Activated CD4-positive, alpha-beta T cell treated with anti-CD3 and anti-CD28 coated beads for 1 hour (primary cell): ENCODE measurements at regions not wholly inside any gene's neighbourhood (a gene's known extent, or its start where the extent isn't known, plus 50 kb on each side); places are given as distances from the start of the nearest gene placed in this dataset.
"Not testable (repeated sequence)": the region's sequence is repeated elsewhere in the genome, so short reads cannot be mapped to it uniquely, and the experiment has no call there.

Experiments used
- DNase-seq: peaks from one replicate; pipeline ENCODE4 v3.0.0-alpha.2; 2020

DNA sequence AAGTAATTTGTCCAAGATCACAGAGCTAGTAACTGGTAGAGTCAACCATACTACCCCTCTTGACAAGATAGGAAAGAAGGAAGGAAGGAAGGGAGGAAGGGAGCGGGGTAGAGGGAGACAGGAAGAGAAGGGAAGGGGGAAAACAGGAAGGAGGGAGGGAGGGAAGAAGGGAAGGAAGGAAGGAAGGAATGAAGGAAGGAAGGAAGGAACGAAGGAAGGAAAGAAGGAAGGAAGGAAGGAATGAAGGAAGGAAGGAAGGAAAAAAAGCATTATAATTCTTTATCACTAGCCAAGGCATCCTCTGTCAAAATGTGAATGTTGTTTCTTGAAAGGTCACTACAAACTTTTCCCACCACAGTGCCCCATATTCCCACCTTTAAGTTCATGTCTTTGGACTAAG lies 223.6 kb downstream of the SHQ1 start:
- DNase-seq: no peak

- no peak for DNase-seq
Observed at GRCh38 chr3:72618739-72619138, 229.5 kb downstream of the SHQ1 start.

DNA sequence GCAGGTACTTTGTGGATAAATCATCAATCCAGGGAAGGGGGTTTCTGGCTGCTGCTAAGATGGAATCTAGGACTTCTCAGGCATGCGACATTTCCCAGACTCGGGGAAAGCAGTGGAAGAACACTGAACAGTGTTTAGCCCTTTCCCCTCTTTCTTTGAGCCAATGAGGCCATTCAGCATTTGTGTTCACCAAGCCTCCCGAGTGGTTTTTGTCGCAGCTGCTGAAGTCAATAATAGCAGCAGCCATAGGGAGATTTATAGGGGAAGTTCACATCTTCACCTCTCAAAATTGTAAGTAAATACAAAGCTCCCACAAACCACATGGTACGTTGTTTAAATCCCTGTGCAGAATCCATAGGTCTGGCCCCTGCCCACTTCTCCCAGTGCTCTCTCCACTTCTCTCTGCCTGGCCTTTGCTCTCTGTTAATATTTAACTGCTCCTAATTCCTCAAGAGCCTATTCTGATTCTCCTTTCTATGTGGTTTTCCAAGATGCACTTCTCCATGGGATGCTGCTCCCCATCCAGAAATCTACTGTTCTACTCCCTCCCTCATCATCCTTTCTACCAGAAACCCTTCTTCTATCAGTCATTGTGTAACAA lies 230.7 kb downstream of the SHQ1 start:
- no peak for DNase-seq

GRCh38 chr3:72615776-72616175 lies 232.5 kb downstream of the SHQ1 start:
- no peak for DNase-seq

GRCh38 chr3:72615182-72615581 lies 233.1 kb downstream of the SHQ1 start:
- DNase-seq: no peak

- no peak for DNase-seq
Observed at GRCh38 chr3:72614394-72615074, 233.7 kb downstream of the SHQ1 start.

GRCh38 chr3:72613871-72614270 lies 234.4 kb downstream of the SHQ1 start:
- DNase-seq: no peak

DNA sequence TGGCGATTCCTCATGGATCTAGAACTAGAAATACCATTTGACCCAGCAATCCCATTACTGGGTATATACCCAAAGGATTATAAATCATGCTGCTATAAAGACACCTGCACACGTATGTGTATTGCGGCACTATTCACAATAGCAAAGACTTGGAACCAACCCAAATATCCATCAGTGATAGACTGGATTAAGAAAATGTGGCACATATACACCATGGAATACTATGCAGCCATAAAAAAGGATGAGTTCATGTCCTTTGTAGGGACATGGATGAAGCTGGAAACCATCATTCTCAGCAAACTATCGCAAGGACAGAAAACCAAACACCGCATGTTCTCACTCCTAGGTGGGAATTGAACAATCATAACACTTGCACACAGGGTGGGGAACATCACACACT lies 239.1 kb downstream of the SHQ1 start:
- not testable (repeated sequence) for DNase-seq

DNA sequence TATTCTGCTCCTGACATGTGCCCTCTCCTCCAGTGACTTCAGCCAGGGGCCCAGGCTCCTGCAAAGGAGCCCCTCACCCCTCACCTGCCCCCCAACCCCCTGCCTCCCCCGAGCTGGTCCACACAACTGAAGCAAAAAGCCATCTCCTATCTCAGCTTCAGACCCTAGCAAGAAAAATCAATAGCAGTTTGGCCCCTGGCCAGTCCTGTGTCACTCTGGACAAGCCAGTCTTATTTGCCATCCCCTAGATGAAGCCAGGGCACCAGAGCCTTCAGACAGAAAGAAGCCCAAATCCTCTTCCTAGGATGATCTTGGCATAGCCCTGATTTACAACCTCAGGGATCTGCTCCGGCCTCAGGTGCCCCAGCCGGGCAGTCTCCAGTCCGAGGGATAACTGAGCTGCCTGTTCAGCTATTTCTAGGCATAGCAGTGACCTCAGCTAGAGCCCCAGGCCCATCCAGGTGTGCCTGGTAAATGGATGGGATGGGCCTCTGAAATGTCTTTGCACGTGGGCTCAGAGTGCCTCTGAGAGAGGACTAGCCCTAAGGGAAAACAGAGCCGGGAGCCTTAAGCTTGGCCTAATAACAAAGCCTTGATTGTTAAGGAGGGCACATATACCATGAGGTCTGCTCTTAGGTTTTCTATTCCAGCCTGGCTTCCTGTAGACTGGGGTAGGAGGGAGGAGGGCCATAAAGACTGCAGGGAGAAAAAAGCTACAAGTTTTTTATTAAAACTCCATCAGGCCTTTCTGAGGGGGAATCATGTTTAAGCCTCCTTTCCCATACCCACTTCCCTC lies 242.0 kb downstream of the SHQ1 start:
- DNase-seq: no peak

- no peak for DNase-seq
Observed at GRCh38 chr3:72604328-72604727, 243.9 kb downstream of the SHQ1 start.

- no peak for DNase-seq
Observed at GRCh38 chr3:72601983-72602750, 246.1 kb downstream of the SHQ1 start.

DNA sequence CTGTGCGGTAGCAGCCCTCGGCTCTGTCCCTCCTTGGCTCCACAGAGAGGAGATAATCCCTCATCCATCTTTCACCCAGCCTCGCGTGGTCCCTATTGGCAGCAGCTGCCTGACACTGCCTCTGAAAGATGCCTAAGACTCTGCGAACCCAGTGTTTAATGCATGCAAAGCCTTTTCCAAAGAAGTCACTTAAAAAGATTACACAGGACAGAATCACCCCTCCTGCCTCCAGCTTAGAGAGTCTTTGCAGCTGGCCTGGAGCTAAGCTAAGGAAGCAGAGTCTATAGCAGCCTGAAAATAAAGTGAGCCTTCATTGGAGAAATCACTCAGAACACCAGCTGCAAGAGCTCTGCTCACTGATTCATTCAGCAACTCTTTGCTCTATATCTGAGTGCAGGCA lies 247.2 kb downstream of the SHQ1 start:
- no peak for DNase-seq

DNA sequence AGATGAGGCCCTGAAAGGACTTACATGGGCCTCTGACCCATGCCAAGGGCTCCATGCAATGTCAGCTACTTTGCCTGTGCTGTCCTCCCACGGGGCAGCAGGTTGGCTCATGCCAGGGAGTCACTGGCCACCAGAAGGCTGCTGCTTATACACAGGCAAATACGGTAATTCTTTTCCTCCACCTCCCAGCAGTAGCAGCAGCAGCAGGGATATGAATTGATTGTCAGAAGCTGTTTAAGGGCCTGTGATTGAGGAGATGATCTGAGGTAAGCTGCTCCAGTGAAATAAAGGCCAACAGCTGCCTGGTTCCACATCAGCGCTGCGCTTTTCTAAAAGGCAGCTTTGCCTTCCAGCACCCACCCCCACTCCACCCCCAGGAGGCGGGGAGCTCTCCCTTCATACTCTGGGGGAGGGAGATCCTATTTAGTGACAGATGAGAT lies 250.5 kb downstream of the SHQ1 start:
- no peak for DNase-seq

DNA sequence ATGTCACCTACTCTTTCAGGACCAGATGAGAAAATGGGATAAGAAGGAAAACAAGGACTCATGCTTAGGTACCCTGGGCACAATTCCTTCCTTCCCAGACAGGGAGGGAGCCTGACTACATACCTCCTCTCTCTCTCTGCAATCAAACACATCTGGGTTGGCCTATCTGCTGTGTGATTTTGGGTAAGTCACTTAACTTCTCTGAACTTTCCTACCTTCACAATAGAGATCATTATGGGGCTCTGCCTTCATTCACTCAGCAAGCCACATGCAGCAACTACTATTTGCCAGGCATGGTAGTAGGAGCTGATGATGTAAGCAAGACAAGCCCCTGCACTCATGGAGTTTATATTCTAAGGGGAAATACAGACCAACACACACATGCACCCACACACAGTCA lies 251.2 kb downstream of the SHQ1 start:
- DNase-seq: no peak

DNA sequence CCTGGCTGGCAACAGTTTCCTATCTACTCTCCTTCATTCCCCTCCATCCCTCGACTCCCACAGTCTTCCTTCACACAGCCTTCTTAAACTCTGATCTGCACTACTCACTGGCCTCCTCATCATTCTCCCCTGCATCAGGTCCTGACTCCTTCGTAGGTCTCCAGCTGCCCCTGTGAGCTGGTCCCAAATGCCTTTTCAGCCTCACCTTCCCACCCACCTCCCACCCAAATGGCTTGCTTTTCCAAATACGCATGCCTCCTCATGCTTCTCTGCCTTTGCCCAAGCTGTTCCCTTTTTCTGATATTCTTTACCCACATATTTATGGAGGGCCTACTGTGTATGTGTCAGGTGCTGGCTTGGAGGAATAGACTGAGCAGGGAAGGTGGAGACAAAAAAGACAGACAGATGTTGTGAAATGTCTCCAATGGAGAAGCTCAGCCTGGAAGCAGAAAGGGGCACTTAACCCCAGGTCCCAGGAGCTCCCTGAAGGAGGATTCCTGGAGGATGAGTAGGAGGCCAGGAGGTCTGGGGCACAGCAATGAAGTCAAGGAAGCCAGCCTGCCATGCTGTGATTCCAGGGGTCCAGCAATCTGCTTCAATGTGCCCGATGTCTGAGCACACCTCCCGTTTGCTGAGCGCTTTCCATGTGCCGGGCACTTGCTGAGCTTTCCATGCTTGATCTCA lies 252.2 kb downstream of the SHQ1 start:
- DNase-seq: no peak

DNA sequence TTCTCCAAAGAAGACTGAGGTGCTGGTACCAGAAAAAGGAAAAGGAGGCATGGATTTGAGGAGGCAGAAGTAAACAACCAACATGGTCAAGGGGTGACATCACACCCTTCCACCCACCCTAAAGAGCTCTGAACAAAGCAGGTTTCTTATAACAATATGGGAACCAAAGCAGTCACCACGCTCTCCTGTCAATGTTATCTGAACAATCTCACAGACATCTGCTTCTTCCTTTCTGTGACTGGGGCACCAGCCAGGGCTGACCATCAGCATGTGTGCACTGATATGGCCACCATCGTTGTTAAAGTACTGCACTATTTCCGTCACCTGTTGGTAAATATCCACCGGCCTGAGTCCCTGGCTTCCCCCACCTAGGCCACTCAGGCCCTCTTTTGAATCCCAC lies 252.9 kb downstream of the SHQ1 start:
- no peak for DNase-seq

DNA sequence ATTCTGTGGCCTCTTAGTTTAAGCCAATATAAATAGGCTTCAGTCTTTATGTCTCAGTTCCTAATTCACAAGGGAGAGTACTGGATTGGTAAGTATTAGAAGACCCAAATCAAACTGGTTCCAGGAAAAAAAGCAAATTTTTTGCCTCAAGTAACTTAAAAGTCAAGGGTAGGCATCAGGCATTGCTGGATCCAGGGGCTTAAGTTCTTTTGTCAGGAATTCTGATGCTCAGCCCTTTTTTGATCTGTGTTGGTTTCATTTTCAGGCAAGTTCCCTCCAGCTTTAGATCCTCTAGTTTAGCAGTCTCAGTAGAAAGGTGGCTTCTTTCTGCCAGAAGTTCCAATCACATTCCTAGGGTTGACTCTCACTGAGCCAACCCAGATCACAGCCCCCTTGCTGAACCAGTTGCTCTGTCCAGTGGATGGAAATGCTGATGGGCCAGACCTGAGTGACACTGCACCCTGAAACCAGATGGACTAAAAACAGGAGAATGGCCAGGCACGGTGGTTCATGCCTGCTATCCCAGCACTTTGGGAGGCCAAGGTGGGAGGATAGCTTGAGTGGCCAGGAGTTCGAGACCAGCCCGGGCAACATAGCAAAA lies 253.5 kb downstream of the SHQ1 start:
- no peak for DNase-seq

DNA sequence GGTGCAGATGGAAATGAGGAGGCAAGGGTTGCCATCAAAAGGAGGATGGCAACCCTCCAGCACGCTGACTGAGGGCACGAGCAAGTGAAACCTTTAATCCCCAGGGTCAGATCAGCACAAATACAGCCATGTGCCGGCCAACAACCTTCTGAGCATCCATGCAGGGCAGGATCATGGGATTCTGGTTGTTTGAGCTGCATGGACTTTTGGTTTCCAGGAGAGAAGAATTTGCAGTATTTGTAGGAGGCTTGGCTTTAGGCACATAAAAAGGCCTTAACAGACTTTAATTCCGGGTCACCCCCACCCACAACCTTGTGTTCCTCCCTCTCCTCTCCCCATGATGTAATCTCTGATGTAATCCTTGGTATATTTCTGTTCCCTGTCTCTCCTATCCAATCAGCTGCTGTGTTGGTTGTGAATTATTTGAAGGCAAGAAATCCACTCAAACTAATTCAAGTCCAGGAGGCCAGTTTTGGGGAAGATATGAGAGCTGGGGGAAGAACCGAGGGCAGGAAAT lies 254.3 kb downstream of the SHQ1 start:
- no peak for DNase-seq

DNA sequence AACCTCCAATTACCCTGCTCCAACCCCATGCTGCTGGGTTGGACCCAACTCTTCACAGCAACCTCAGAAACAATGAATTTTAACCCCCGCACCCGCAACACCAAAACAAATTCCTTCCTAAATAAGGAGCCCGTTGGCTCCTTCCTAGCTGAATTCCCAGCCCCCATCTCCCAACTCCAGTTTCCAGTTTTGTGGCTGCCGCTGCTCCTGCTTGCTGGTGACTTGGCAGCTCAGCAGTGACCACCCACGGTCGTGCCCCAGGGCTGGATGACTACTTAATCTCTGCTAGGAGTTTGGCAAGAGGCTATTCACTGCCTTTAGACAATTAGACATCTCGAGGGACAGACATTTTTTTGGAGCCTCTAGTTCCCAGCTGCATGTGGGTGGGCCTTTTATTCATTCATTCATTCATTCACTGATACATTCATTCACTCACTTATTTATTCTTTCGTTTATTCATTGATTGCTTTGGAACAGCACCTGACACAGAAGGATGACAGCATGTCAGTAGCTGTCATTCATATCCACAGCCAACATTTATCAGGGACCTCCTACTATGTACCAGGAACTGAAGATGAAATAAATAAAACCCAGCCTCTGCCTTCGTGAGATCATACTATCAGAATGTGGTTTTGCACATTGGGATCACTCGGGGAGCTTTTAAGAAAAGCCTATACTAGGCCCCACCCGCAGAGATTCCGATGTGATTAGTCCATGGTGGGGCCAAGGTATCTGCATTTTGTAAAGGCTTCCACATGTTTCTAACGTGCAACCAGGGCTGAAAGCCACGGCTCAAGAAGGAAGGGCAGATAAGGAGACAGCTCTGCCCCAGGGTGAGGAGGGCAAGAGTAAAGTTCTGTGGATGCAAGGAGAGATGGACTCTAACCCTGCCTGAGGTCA lies 256.5 kb downstream of the SHQ1 start:
- no peak for DNase-seq

- DNase-seq: no peak
Observed at GRCh38 chr3:72590732-72591221, 257.5 kb downstream of the SHQ1 start.

DNA sequence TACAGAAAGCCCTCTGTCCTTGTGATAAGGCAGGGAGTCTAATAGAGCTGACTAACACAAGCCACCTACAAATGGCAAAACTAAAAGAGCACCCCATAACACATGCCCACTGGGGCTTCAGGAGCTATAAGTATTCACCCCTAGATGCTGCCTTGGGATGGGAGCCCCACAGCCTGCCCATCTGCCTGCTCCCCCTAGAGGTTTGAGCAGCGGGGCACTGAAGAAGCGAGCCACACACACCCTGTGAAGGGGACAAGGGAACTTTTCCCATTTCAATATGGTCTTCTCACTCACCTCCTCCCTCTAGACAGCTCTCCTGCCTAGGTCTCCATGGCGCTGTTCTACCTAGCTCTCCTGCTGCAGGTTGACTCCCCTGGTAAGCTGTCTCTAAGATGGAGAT lies 261.0 kb downstream of the SHQ1 start:
- DNase-seq: no peak
